ENCODE measurements at regions not wholly inside any gene's neighbourhood (a gene's known extent, or its start where the extent isn't known, plus 50 kb on each side); places are given as distances from the start of the nearest gene placed in this dataset.

DNA sequence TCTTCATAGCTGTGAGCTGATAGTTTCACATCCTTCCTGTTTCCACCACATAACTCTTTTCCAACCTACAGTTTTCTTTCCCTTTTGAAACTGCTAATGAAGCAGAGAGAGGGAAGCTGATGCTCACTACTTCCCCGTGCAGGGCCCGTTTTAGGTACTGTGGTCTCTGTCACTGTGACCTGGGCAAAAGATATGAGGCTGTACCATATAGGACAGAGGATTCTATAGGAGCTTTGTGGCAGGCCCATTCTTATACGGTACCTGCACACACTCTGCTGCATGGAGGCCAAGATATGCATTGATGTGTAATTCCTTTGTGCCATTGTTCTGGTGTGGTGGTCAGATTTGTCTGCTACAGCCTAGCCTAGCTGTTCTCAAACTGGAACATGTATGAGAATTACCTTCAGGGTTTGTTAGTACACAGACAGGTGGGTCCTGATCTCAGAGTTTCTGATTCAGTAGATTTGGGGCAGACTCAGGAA, 577.3 kb downstream of the LMO7 start:
- TF ChIP-seq, protein P1, sequence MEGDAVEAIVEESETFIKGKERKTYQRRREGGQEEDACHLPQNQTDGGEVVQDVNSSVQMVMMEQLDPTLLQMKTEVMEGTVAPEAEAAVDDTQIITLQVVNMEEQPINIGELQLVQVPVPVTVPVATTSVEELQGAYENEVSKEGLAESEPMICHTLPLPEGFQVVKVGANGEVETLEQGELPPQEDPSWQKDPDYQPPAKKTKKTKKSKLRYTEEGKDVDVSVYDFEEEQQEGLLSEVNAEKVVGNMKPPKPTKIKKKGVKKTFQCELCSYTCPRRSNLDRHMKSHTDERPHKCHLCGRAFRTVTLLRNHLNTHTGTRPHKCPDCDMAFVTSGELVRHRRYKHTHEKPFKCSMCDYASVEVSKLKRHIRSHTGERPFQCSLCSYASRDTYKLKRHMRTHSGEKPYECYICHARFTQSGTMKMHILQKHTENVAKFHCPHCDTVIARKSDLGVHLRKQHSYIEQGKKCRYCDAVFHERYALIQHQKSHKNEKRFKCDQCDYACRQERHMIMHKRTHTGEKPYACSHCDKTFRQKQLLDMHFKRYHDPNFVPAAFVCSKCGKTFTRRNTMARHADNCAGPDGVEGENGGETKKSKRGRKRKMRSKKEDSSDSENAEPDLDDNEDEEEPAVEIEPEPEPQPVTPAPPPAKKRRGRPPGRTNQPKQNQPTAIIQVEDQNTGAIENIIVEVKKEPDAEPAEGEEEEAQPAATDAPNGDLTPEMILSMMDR (conservative IDR thresholded peaks at IDR 0.05) = no peak
- no peak for TF ChIP-seq EZH2 (IDR thresholded peaks at IDR 0.05; ENCODE audit: low read depth)
- Histone ChIP-seq H3K79me2 (ENCODE audit: low read depth) (no peaks in the 10 kb centered on the region), H3K36me3 (ENCODE audit: low read depth) (no peaks in the 10 kb centered on the region), H3F3A (ENCODE audit: insufficient read depth, low read depth) (no peaks in the 10 kb centered on the region), H3K9me2 (ENCODE audit: insufficient read depth) (no peaks in the 10 kb centered on the region), H3K4me2 (no peak overlapping the region), H3K4me1 (replicated peaks; ENCODE audit: insufficient read depth) (no peaks in the 10 kb centered on the region), H2AFZ (no peak overlapping the region), H4K20me1 (ENCODE audit: insufficient read depth) (no peaks in the 10 kb centered on the region), H3K27ac (no peak overlapping the region), H3K4me3 (no peak overlapping the region), H3K9me3 (ENCODE audit: insufficient read depth, low read depth) (no peaks in the 10 kb centered on the region; the same call in 1 of the 2 replicates), H3K27me3 (ENCODE audit: insufficient read depth, low read depth) (no peaks in the 10 kb centered on the region)
- CTCF ChIA-PET = no interaction called here
- POLR2A ChIA-PET (ENCODE audit: unreplicated experiment) = no interaction called here
- no TSS peak for BruUV-seq (replicated peaks)
- intact Hi-C loops (cut with micrococcal nuclease; ENCODE audit: unreplicated experiment) = no loop called here
- DNase-seq = no peak

DNA sequence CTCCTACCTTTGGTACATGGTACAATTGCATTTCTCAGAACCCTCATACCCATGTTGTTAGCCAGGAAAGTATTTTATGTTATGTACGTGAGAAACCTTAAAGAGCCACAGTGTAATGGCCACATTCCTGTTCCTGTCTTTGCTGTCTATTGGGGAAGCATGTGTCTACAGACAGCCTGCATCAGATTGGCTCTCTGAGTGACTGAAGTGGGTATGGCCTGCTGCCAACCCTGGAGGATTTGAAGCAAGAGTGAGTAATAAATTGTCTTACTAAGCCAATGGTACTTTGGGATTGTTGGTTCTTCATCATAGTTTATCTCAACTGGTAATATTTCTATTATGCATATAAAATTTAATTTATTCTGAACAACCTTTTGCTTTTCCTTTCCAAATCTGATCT, 574.1 kb downstream of the LMO7 start:
- POLR2A ChIA-PET (ENCODE audit: unreplicated experiment) = no interaction called here
- Histone ChIP-seq H3K9me3 (ENCODE audit: insufficient read depth, low read depth) (no peaks in the 10 kb centered on the region; the same call in 1 of the 2 replicates), H3K4me3 (no peak overlapping the region), H3K36me3 (ENCODE audit: low read depth) (no peaks in the 10 kb centered on the region), H3K79me2 (ENCODE audit: low read depth) (no peaks in the 10 kb centered on the region), H3K4me2 (no peak overlapping the region), H3K27me3 (ENCODE audit: insufficient read depth, low read depth) (no peaks in the 10 kb centered on the region), H4K20me1 (ENCODE audit: insufficient read depth) (no peaks in the 10 kb centered on the region), H3K27ac (no peak overlapping the region), H3F3A (ENCODE audit: insufficient read depth, low read depth) (no peaks in the 10 kb centered on the region), H3K9me2 (ENCODE audit: insufficient read depth) (no peaks in the 10 kb centered on the region), H3K4me1 (replicated peaks; ENCODE audit: insufficient read depth) (no peaks in the 10 kb centered on the region), H2AFZ (no peak overlapping the region)
- no peak for DNase-seq
- TF ChIP-seq, protein P1 (conservative IDR thresholded peaks at IDR 0.05) = no peak
- TF ChIP-seq EZH2 (IDR thresholded peaks at IDR 0.05; ENCODE audit: low read depth) = no peak
- CTCF ChIA-PET = no interaction called here
- BruUV-seq (replicated peaks) = no TSS peak
- intact Hi-C loops (cut with micrococcal nuclease; ENCODE audit: unreplicated experiment) = no loop called here

GRCh38 chr13:76198568-76199163, 562.5 kb downstream of the LMO7 start:
- intact Hi-C loops (cut with micrococcal nuclease; ENCODE audit: unreplicated experiment) = no loop called here
- H3F3A ChIP-seq (ENCODE audit: insufficient read depth, low read depth) = no peaks in the 10 kb centered on the region
- TF ChIP-seq, protein P1 (conservative IDR thresholded peaks at IDR 0.05) = no peak
- no peak overlapping the region for H2AFZ ChIP-seq
- DNase-seq = no peak
- no peak overlapping the region for H3K4me3 ChIP-seq
- H3K9me2 ChIP-seq (ENCODE audit: insufficient read depth) = no peaks in the 10 kb centered on the region
- no peaks in the 10 kb centered on the region for H3K27me3 ChIP-seq (ENCODE audit: insufficient read depth, low read depth)
- no peak overlapping the region for H3K4me2 ChIP-seq
- H3K4me1 ChIP-seq (replicated peaks; ENCODE audit: insufficient read depth) = no peaks in the 10 kb centered on the region
- no peak overlapping the region for H3K27ac ChIP-seq
- no TSS peak for BruUV-seq (replicated peaks)
- ChIA-PET CTCF (no interaction called here), POLR2A (ENCODE audit: unreplicated experiment) (no interaction called here)
- H3K9me3 ChIP-seq (ENCODE audit: insufficient read depth, low read depth) = no peaks in the 10 kb centered on the region
- no peaks in the 10 kb centered on the region for H3K36me3 ChIP-seq (ENCODE audit: low read depth)
- H3K79me2 ChIP-seq (ENCODE audit: low read depth) = no peaks in the 10 kb centered on the region
- no peaks in the 10 kb centered on the region for H4K20me1 ChIP-seq (ENCODE audit: insufficient read depth)
